ENCODE measurements at regions not wholly inside any gene's neighbourhood (a gene's known extent, or its start where the extent isn't known, plus 50 kb on each side); places are given as distances from the start of the nearest gene placed in this dataset.

GRCh38 chr6:4581468-4582385, 194.5 kb upstream of the CDYL start:
- H3K9me3 ChIP-seq (ENCODE audit: insufficient read depth, low read length) = no peaks in the 10 kb centered on the region
- H2AFZ ChIP-seq (ENCODE audit: low read depth, low read length) = no peak overlapping the region
- no peak overlapping the region for H3K4me2 ChIP-seq (ENCODE audit: low read length)
- no peak overlapping the region for H3K9ac ChIP-seq (ENCODE audit: low read length)
- TF ChIP-seq, protein P1, sequence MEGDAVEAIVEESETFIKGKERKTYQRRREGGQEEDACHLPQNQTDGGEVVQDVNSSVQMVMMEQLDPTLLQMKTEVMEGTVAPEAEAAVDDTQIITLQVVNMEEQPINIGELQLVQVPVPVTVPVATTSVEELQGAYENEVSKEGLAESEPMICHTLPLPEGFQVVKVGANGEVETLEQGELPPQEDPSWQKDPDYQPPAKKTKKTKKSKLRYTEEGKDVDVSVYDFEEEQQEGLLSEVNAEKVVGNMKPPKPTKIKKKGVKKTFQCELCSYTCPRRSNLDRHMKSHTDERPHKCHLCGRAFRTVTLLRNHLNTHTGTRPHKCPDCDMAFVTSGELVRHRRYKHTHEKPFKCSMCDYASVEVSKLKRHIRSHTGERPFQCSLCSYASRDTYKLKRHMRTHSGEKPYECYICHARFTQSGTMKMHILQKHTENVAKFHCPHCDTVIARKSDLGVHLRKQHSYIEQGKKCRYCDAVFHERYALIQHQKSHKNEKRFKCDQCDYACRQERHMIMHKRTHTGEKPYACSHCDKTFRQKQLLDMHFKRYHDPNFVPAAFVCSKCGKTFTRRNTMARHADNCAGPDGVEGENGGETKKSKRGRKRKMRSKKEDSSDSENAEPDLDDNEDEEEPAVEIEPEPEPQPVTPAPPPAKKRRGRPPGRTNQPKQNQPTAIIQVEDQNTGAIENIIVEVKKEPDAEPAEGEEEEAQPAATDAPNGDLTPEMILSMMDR (IDR thresholded peaks at IDR 0.05; ENCODE audit: low read depth, low read length) = no peak
- no peak for TF ChIP-seq EZH2phosphoT487 (IDR thresholded peaks at IDR 0.05; ENCODE audit: low read depth)
- no peaks in the 10 kb centered on the region for H3K4me1 ChIP-seq (ENCODE audit: low read length)
- H3K4me3 ChIP-seq (ENCODE audit: low read length) = no peak overlapping the region
- H3K79me2 ChIP-seq (ENCODE audit: low read length) = no peaks in the 10 kb centered on the region
- H4K20me1 ChIP-seq (ENCODE audit: insufficient read depth, low read length) = no peaks in the 10 kb centered on the region
- H3K36me3 ChIP-seq (replicated peaks; ENCODE audit: low read depth, low read length) = no peaks in the 10 kb centered on the region
- no peaks in the 10 kb centered on the region for H3K27me3 ChIP-seq (ENCODE audit: low read depth, low read length)
- H3K27ac ChIP-seq (ENCODE audit: low read length) = no peak overlapping the region

GRCh38 chr6:4580361-4580760, 195.8 kb upstream of the CDYL start:
- Histone ChIP-seq H2AFZ (ENCODE audit: low read depth, low read length) (no peak overlapping the region), H3K4me2 (ENCODE audit: low read length) (no peak overlapping the region), H4K20me1 (ENCODE audit: insufficient read depth, low read length) (no peaks in the 10 kb centered on the region), H3K9me3 (ENCODE audit: insufficient read depth, low read length) (no peaks in the 10 kb centered on the region), H3K27me3 (ENCODE audit: low read depth, low read length) (no peaks in the 10 kb centered on the region), H3K36me3 (replicated peaks; ENCODE audit: low read depth, low read length) (no peaks in the 10 kb centered on the region), H3K4me1 (ENCODE audit: low read length) (no peaks in the 10 kb centered on the region), H3K9ac (ENCODE audit: low read length) (no peak overlapping the region), H3K27ac (ENCODE audit: low read length) (no peak overlapping the region), H3K79me2 (ENCODE audit: low read length) (no peaks in the 10 kb centered on the region), H3K4me3 (ENCODE audit: low read length) (no peak overlapping the region)
- TF ChIP-seq, protein P1 (IDR thresholded peaks at IDR 0.05; ENCODE audit: low read depth, low read length) = no peak
- no peak for TF ChIP-seq EZH2phosphoT487 (IDR thresholded peaks at IDR 0.05; ENCODE audit: low read depth)

DNA sequence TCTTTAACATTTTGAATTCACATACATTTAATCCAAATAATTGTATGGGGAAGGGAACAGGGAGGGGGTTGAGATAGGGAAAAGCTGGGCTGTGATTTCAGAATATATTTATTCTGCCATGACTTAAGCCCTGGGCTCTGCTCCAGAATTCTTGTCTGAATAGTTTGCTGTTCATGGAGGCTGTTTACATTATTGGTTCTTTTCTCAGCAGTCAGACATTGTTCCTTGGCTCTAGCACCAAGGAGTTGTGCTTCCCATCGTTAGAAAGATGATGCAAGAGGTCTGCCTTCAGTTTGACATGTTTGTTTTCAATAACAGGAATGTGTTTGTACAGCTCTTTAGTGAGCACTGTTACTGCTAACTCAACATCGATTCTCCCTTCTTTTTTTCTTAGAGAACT, 198.8 kb upstream of the CDYL start:
- no peak overlapping the region for H3K4me3 ChIP-seq (ENCODE audit: low read length)
- no peak overlapping the region for H3K4me2 ChIP-seq (ENCODE audit: low read length)
- no peaks in the 10 kb centered on the region for H3K36me3 ChIP-seq (replicated peaks; ENCODE audit: low read depth, low read length)
- no peak for TF ChIP-seq EZH2phosphoT487 (IDR thresholded peaks at IDR 0.05; ENCODE audit: low read depth)
- TF ChIP-seq, protein P1 (IDR thresholded peaks at IDR 0.05; ENCODE audit: low read depth, low read length) = no peak
- H3K27me3 ChIP-seq (ENCODE audit: low read depth, low read length) = no peaks in the 10 kb centered on the region
- H3K27ac ChIP-seq (ENCODE audit: low read length) = no peak overlapping the region
- no peaks in the 10 kb centered on the region for H3K4me1 ChIP-seq (ENCODE audit: low read length)
- H3K9ac ChIP-seq (ENCODE audit: low read length) = no peak overlapping the region
- no peaks in the 10 kb centered on the region for H3K9me3 ChIP-seq (ENCODE audit: insufficient read depth, low read length)
- H3K79me2 ChIP-seq (ENCODE audit: low read length) = no peaks in the 10 kb centered on the region
- H4K20me1 ChIP-seq (ENCODE audit: insufficient read depth, low read length) = no peaks in the 10 kb centered on the region
- no peak overlapping the region for H2AFZ ChIP-seq (ENCODE audit: low read depth, low read length)

- H3K79me2 ChIP-seq (ENCODE audit: low read length) = no peaks in the 10 kb centered on the region
- H2AFZ ChIP-seq (ENCODE audit: low read depth, low read length) = no peak overlapping the region
- H3K27me3 ChIP-seq (ENCODE audit: low read depth, low read length) = no peaks in the 10 kb centered on the region
- TF ChIP-seq, protein P1 (IDR thresholded peaks at IDR 0.05; ENCODE audit: low read depth, low read length) = no peak
- no peak for TF ChIP-seq EZH2phosphoT487 (IDR thresholded peaks at IDR 0.05; ENCODE audit: low read depth)
- H3K4me1 ChIP-seq (ENCODE audit: low read length) = no peaks in the 10 kb centered on the region
- peaks cover 5% of the 10 kb centered on the region; the same call in 1 of the 2 replicates for H3K9me3 ChIP-seq (ENCODE audit: insufficient read depth, low read length)
- H3K4me3 ChIP-seq (ENCODE audit: low read length) = no peak overlapping the region
- H3K4me2 ChIP-seq (ENCODE audit: low read length) = no peak overlapping the region
- H3K36me3 ChIP-seq (replicated peaks; ENCODE audit: low read depth, low read length) = no peaks in the 10 kb centered on the region
- H3K27ac ChIP-seq (ENCODE audit: low read length) = no peak overlapping the region
- no peaks in the 10 kb centered on the region for H4K20me1 ChIP-seq (ENCODE audit: insufficient read depth, low read length)
- H3K9ac ChIP-seq (ENCODE audit: low read length) = no peak overlapping the region
These were observed 200.5 kb upstream of the CDYL start for GRCh38 chr6:4575714-4576113.
